HG03103 (cell line): ENCODE measurements at regions not wholly inside any gene's neighbourhood (a gene's known extent, or its start where the extent isn't known, plus 50 kb on each side); places are given as distances from the start of the nearest gene placed in this dataset.
"Not testable (repeated sequence)": the region's sequence is repeated elsewhere in the genome, so short reads cannot be mapped to it uniquely, and the experiment has no call there.

Source experiments
- ATAC-seq: cut with Tn5 transposase; IDR thresholded peaks from one replicate; pipeline ENCODE4 v1.9.1; 2021; ENCODE audit warnings: low read depth; ENCODE audit not compliant: unreplicated experiment

DNA sequence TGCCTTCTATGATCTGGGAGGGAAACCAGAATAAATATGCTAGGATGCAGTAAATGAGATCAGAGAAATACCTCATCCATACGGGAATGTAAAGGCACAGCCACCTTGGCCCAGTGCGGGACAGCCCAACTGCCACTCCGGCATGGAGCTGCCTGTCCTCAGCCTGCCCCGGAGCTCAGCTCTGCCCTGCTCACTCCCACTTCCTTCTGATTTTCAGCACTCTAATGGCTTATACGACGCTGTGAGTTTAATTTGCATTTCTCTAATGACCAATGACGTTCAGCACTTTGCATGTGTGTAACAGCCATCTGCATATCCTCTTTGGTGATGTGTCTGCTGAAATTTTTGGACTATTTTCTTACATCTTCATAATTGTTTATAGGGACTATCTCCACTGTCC lies 172.5 kb upstream of the RAB6C start:
- ATAC-seq = no peak

DNA sequence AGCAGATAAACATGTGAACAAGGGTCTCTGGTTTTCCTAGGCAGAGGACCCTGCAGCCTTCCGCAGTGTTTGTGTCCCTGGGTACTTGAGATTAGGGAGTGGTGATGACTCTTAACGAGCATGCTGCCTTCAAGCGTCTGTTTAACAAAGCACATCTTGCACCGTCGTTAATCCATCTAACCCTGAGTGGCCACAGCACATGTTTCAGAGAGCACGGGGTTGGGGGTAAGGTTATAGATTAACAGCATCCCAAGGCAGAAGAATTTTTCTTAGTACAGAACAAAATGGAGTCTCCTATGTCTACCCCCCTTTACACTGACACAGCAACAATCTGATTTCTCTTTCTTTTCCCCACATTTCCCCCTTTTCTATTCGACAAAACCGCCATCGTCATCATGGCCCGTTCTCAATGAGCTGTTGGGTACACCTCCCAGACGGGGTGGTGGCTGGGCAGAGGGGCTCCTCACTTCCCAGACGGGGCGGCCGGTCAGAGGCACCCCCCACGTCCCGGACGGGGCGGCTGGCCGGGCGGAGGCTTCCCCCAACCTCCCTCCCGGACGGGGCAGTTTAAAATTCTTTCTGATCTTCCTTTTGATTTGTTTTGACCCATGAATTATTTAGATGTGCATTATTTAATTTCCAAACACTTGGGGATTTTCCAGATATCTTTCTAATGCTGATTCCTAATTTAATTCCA lies 171.7 kb upstream of the RAB6C start:
- ATAC-seq = not testable (repeated sequence)

DNA sequence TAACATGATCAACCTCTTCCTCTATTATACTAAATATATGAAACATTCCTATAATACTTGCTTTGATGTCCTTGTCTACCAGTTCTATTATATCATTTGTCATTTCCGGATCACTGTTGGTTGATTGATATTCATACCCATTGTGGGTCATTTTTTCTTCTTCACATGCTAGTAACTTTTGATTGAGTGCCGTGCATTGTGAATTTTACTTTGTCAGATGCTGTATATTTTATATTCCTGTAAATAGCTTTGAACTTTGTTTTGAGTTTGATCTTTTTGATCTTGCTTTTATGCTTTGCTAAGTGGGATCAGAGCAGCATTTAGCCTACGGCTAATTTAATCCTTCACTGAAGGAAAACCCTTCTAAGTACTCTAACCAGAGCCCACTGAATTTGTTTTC lies 168.9 kb upstream of the RAB6C start:
- no peak for ATAC-seq

DNA sequence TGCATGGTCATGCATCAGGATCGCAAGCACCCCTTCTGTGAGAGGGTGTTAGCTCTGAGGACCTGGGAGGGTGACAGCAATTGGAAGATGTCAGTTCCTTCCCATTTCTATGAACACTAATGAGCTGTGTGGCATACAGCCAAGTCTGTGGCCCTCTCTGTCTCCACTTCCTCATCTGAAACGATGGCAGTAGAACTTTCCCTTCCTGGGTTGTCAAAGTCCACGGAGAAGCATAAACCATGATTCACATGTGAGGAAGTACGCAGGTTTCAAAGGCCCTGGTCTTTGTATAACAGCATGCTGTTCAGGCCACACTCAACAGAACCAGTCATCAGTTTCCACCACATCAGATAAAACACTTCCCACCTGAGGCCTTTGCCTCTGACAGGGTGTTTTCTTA lies 167.4 kb upstream of the RAB6C start:
- no peak for ATAC-seq

DNA sequence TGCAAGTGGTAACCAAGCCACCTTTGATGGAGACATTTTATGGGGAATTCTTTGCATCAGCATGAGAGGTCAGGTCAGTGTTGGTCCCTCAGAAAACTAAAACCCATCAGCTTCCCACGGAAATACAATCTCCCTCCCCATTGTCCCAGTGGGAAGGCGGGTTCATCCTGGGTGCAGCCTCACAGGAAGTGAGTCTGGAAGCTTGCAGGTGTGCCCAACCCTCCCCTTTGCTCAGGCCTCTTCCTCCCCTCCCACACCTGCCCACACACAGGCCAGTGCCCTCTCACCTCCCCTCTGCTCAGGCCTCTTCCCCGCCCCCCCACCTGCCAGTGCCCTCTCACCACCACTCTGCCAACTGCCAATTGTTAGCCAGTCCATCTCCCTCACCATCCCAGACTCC lies 166.8 kb upstream of the RAB6C start:
- ATAC-seq = no peak

DNA sequence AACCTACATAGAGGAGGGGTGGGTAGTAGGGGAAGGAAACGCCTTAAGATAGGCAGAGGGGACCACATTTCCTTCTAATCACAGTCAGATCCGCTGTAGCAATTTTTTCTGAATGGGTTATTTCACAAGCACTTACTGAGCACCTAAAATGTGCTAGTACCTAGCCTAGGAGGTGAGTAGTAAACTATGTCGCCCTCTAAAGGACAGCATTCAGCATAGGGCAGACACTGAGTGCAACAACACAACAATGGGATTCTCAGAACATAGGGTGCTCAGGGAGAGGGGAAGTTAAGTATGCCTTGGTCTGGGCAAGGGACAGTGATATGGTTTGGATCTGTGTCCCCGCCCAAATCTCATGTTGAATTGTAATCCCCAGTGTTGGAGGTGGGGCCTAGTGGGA lies 166.1 kb upstream of the RAB6C start:
- no peak for ATAC-seq

DNA sequence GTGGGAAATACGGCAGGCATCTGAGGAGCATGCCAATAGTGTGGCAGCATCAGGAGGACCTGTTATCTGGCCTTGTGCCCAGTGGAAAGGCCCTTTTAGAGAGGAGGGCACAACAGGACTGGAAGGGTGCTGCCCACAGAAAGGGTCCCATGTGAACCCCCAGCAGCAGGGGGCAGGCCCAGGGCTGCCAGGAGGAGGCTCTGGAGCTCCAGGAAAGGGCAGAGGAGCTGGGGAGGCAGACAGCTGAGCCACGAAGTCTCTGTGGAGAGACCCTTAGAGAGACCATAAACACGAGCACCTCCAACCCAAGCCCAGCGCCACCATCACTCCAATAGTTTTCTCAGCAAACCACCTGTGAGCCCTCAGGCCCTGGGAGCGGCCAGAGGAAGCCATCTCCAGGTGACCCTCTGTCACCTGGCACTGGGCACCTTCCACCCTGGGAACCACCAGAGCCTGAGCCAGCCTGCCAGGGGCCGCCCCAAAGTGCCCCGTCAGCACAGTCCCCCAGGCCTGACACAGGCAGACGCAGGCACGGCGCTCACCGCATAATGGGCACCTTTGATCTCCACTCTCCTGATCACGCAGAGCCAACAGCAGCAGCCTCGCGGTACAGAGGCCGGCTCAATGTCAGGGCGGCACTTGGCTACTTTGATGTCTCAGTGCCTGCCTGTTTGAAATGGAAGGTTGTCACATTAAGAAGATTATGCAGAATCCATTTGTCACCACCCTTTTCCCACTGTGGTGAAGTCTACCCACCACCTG lies 162.5 kb upstream of the RAB6C start:
- no peak for ATAC-seq

DNA sequence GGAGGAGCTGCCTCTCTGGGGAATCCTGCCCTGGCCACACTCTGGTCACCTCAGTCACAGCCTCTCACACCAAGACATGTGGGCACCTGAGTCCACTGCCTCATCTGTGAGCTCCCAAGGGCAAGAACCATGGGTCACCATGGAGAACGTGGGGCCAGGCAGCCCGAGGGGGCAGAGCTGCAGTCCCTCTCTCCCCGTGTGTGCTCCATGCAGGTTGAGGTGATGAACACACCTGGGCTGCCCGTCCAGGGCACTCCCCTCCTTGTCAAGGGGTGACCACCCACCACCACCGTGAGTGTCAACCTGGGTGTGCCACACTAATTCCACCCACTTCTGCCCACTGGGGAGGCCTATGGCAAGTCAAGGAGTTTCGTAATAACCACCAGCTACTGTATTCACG lies 159.6 kb upstream of the RAB6C start:
- ATAC-seq = no peak

DNA sequence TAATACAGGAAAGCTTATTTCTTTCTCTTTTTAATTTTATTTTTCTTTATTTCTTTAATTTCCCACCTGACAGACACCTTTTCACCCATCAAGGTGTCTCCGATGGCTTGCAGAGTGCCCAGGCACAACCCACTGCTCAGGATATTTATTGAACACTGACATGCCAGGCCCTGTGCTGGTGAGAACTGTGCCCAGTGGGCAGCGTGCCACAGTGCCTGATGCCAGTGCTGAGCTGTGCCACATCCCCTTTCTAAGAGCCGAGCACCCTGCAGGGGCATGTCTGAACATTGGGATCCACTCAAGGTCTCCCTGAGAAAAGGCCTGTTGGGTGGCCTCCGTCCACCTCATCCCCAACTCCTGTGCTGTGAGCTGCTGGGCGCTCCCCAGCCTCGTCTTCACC lies 158.6 kb upstream of the RAB6C start:
- ATAC-seq = no peak

DNA sequence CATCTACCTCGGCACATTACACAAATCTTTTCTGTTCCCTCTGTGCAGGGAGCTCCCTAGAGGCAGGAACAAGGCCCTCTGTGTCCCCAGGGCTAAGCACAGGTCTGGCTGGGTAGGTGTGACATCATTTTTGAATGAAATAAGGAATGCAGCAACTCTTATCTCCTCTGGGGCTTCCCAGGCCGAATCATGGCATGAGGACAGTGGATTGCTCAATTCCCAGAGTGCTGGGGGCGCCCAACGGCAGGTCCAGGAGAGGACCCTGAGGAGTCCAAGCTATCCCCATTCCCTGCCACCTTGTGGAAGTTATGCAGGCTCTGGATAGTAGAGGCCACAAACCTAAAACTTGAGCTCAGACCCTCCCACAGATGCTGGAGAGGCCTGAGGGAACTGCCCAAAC lies 158.0 kb upstream of the RAB6C start:
- ATAC-seq = no peak

DNA sequence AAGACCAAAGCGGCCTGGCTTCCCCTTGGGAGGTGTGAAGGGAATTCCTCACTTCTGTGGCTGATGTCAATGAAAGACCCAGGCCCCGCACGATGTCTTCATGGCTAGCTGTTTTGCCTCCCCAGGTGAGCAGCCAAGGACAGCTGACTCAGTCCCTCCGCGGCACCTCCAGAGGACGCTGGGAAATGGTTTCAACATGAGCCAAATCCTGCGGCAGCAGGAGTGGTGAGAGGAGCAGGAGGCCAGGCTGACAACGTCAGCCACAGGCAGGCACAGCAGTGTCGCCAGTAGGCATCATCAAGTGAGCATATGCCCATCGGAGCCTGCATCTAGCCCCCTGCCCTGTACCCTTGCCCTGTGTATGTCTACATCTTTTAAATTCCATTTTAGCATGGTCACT lies 156.4 kb upstream of the RAB6C start:
- no peak for ATAC-seq

DNA sequence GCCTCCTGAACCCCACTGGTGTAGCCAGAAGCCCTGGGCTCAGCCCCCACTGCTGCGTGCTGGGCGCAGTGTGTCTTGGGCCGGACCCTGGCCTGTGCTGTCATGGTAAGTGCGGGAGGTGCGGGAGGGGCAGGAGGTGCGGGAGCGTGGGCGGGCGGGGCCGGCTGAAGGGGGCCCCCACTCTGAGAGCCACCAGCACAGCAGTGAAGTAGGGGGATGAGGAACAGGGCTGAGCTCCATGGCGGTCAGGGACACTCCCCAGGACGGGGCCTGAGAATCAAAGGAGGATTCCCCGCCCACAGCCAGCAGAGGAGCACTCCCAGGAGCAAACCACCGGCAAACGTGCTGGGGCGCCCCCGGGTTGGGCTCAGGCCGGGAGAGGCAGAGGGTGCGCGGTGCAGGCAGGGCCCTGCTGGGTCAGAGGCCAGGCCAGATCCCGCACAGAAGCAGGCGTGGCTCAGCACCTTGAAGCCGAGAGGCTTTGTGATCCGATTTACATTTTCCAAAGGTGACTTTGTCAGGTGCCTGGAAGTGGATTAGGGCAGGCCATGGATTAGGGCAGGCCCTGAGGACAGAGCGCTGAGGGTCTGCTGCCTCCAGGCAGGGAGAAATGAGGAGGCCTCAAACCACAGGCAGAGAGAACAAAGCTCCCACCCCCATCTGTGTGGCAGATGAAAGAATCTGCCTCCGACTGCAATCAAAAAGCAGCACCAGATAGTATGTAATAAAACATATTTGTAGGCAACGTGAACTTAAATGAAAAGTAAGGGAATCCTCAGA lies 152.0 kb upstream of the RAB6C start:
- no peak for ATAC-seq

DNA sequence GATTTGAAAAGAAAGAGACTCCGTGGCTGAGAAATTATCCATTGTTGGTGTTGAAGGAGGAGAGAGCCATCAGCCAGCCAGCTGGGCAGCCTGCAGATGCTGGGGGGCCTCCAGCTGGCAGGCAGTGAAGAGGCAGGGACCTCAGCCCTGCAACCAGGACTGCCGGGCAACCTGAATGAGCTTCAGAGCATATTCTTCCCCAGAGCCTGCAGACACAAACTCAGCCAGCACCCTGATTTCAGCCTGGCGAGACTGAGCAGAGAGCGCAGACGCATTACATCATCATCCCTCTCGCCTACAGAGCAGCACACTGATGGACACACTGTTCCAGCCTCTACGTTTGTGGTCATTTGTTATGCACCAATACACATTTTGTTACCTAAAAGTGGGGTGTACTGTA lies 150.7 kb upstream of the RAB6C start:
- ATAC-seq = no peak

DNA sequence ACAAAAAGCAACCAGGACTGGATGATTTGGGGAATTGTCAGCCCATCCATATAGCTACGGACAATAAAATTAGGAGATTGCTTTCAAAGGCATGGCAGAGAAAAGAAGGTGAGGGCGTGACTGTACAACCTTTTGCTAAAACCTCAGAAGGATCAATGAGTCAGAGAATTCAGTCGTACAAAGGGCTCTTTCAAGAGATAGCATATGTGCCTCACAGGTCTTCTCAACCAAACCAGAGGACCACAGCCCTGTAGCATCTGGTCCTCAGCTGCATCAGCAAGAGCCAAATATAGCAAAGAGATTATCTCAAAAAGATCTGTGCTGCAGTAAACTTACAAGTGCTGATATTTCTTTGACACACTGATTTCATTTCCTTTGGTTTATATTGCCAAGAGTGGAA lies 149.9 kb upstream of the RAB6C start:
- no peak for ATAC-seq

DNA sequence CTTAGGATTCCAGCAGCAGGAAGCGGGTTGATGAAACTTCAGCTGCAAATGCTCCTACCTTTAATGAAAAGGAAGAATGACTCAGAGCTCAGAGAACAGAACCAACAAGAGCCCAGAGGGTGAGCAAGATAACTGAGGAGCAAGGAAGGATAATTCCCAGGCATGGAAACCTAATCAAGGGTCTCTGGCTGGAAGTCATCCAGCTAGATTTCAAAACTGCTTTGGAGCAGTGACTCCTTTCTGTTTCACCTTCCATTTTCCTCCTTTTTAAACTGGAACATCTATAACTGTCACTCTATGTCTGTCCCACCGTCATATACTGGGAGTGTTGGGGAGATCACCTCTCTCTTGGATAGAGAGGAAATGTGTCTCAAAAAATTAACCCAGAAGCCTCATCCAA lies 148.4 kb upstream of the RAB6C start:
- ATAC-seq = no peak

DNA sequence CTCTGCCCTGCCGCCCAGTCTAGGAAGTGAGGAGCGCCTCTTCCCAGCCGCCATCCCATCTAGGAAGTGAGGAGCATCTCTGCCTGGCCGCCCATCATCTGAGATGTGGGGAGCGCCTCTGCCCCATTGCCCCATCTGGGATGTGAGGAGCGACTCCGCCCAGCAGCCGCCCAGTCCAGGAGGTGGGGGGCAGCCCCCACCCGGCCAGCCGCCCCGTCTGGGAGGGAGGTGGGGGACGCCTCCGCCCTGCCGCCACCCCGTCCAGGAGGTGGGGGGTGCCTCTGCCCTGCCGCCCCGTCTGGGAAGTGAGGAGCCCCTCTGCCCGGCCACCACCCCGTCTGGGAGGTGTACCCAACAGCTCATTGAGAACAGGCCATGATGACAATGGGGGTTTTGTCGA lies 146.0 kb upstream of the RAB6C start:
- ATAC-seq = not testable (repeated sequence)

DNA sequence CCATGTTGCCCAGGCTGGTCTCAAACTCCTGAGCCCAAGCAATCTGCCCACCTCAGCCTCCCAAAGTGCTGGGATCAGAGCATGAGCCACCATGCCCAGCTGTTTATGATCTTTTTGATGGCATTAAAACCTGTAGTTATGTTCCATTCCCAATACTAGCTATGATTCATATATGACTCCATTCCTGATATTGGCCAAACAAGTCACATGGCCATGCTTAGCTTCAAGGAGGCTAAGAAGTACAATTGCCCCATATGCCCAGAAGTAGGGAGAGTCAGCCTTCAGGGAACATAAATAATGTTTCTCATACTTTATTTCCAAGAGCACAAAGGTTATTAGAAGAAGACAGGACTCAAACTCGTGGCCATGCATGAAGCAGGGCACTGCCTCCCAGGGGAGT lies 132.4 kb upstream of the RAB6C start:
- no peak for ATAC-seq

DNA sequence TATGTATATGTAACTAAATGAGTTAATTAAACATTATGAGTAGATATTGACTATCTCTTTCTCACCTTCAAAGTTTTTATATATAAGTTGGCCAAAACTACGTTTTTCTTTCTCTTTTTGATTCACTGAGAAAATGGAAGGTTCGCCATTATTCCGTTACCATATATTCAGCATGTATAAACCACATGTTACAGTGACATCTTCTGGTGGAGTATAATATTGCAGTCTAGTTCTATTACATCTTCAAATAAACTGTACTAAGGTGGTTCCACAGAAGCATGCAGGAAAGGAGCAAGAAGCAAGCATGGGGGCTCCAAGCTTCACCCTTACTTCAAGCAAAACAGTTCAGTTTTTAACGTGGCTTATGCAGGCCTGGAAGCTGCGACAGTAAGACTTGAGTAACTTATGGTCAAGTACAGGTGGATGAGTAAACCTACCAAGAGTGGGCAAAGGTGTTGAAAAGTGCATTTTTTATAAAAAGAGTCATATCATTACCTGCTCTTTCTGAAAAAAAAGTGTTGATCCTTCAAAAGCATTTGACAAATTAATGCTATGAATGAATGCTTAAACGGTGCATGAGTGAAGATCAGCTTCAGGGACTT lies 129.8 kb upstream of the RAB6C start:
- peak; percentile 67 for ATAC-seq

DNA sequence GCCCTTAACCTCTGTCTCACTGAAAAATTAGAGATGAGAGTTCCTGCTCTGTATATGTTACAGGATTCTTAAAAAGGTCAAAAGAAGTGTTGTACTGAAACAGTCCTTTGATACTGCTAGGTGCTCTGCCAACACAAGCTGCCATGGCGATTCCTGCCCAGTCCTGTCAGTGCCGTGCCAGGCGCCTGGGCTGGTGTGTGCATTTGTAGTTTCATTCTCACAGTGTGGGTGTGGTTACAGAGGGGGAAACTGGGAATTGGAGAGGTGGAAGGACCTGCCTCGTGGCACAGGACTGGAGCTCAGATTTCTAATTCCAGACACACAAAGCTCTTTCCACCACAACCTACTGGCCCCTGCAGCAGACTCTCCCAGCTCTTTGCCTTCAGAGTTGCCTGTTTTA lies 122.3 kb upstream of the RAB6C start:
- no peak for ATAC-seq

DNA sequence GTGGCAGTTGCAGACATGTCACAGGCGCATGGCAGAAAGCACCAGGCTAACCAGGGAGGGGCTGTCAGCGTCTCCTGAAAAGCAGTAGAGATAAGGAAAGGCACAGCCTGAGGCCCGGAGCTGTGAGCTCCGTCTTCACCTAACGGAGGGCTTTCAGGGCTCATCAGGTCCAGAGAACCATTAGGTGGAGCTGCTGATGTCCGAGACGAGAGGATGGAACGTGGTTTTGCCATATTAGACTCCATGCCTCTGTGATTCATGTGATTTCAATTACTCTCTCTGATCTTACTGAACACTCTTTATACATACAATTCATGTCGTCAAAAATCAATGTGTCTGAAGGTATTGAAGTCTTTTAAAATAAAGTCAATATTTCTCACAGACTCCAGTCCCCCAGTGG lies 120.3 kb upstream of the RAB6C start:
- ATAC-seq = no peak

DNA sequence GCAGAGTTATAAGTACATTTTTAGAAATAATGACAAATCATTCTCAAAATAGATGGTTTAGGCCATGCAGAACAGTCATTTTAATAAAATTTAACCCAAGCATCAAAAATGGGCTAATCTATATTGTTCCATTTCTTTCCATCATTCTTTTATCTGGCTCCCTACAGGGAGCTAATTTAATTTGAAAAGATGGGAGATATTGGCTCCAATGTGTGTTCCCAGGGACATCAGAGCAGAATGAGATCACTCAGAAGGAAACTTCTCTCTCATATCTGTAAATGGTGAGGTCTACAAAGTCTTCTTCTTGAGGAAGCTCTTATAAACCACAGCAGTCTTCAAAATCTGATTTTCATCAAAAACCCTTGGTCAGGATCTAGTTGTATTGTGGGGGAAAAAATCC lies 119.4 kb upstream of the RAB6C start:
- no peak for ATAC-seq
